NCI-H146 treated with DMSO at 0.1 percent for 48 hours (cell line): ENCODE measurements at regions not wholly inside any gene's neighbourhood (a gene's known extent, or its start where the extent isn't known, plus 50 kb on each side); places are given as distances from the start of the nearest gene placed in this dataset.

Experiments used
- DNase-seq: peaks from one replicate; lab custom pipeline; 2025; ENCODE audit not compliant: unreplicated experiment; lab: John Stamatoyannopoulos, UW

DNA sequence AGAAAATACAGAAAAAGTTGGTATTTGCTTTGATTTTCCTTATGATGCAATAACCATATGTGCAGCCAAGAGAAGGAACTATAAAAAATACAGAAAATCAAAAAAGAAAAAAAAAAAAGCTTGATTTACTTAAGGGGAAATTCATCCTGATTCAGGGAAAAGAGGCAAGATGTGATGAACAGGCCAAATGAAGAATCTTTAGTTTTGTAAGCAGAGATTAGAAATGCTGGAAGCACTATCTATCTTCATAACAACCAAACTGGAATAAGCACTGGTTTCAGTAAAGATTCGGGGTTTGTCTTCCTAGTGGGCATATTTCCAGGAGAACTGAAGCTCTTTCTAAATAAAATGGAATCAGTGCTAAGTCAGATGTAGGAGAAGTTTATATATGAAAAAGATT lies 82.9 kb upstream of the KCNIP4 start:
- DNase-seq = no peak

DNA sequence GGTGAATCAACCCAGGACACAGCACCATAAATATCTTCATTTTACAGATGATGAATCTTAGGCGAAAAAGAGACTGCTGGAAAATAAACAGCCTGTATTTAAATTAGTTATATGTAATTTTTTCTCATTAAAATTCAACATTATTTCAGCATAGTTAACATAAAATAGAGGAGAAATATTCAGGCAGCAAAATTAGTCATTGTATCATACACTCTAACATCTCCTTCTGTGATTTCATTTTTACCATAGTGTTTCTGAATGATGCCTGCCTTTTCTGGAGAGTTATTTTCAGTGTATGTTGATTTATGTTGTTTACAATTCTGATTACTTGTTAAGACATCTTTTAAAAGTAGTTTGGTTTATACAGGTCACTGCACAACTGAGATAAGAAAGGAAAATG lies 82.3 kb upstream of the KCNIP4 start:
- no peak for DNase-seq

DNA sequence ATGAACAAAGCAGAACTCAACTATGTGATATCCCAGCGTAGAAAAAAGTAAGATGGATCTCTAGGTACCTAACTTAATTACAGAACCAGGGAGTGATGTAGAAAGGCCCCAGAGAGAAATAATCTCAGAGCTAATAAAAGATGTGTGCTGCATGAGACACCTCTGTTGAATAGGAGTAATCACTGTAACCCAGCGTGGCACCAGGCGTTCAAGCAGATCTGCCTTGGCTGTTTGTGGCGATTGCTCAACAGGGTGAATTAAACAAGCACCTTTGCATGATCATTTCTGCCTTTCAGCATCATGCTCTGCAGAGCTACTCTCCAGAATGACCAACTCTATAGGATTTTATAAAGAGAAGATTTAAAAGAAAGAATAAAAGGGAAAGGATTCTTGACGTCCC lies 81.7 kb upstream of the KCNIP4 start:
- peak; percentile 22 for DNase-seq

GRCh38 chr4:22029803-22030202 lies 81.2 kb upstream of the KCNIP4 start:
- peak; percentile 70 for DNase-seq

- no peak for DNase-seq
Observed at GRCh38 chr4:22021106-22021505, 72.5 kb upstream of the KCNIP4 start.

DNA sequence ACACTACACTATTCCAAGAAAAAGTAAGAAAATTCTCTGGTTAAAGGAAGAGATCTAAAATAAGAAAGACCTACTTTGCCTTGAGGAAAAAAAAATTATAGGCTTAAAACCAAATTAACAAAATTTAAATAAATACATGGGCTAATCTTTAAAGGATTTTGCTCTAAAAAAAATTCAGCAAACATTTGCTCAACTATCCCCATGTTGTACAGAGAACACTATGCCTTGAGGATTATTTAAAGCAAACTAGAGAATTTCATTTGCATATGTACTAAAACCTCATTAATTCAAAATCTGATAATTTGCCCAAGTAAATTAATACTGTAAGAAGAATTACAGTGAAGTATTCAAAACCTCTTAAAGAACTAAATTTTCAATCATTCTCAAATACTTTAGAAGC lies 71.6 kb upstream of the KCNIP4 start:
- no peak for DNase-seq

DNA sequence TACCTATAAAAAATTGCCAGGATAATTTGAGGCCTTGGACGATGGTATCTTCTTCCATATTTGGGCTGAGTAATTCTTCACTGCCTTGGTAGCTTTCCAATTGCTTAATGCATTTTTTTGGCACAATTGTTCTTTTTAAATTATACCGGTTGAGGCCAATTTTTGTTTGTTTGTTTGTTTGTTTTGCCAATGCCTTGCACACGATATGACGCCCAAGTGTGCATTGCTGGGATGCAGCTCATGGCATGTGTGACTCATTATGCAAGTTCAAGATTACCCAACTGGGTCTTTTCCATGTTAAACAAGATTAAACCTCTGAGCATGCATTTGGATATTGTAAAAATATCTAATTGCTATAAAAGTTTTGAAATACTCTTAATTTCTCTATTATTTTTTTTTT lies 71.1 kb upstream of the KCNIP4 start:
- no peak for DNase-seq

GRCh38 chr4:22014222-22014741 lies 65.7 kb upstream of the KCNIP4 start:
- DNase-seq = no peak

DNA sequence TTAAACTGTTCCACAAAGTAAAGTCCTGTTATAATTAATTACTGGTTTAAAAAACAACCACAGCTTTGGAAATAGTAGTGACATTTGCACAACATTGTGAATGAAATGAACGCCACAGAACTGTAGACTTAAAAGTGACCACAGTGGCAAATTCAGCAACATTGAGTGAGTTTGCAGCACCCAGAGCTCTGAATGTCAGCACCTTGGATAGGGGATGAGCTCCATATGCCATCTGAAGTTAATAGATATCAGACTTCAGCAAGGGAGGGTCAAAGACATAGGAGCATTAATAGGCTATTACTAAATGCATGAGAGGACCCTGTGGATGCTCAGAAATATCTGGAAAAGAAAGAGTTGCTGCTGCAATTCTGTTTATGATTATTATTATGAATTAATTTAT lies 55.3 kb upstream of the KCNIP4 start:
- DNase-seq = no peak
